ENCODE measurements at regions not wholly inside any gene's neighbourhood (a gene's known extent, or its start where the extent isn't known, plus 50 kb on each side); places are given as distances from the start of the nearest gene placed in this dataset.

DNA sequence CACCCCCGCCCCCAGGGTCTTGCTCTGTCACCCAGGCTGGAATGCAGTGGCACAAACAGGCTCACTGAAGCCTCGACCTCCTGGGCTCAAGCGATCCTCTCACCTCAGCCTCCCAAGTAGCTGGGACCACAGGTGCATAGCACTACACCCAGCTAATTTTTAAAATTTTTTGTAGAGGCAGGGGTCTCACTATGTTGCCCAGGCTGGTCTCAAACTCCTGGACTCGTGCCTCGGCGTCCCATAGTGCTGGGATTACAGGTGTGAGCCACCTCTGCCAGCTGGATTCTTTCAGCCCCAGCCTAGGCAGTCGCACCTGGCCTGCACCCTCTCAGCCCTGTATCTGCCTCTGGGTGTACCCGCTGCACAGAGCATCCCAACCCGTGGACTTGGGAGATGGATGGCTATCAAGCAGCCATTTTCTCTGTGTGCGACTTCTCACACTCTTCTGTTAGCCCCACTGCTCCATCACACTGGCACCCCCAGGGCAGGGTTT, 166.4 kb upstream of the HAAO start:
- Histone ChIP-seq H3K4me3 (no peak overlapping the region), H3K4me1 (ENCODE audit: low read depth) (peaks cover 20% of the 10 kb centered on the region), H3K9me3 (no peaks in the 10 kb centered on the region), H3K36me3 (ENCODE audit: low read depth) (no peaks in the 10 kb centered on the region)
- intact Hi-C loops (cut with DNase I, micrococcal nuclease), result no loop called here
- no peak for ATAC-seq
- no peak for TF ChIP-seq CTCF (IDR thresholded peaks at IDR 0.05)
- DNase-seq, result peak in 1 of 3 donors; percentile 19

GRCh38 chr2:42957861-42958301, 165.5 kb upstream of the HAAO start:
- Histone ChIP-seq H3K36me3 (ENCODE audit: low read depth) (no peaks in the 10 kb centered on the region), H3K4me1 (ENCODE audit: low read depth) (peaks cover 24% of the 10 kb centered on the region), H3K9me3 (no peaks in the 10 kb centered on the region), H3K4me3 (no peak overlapping the region)
- ATAC-seq (no peak), DNase-seq (no peak)
- intact Hi-C loops (cut with DNase I, micrococcal nuclease), result no loop called here
- no peak for TF ChIP-seq CTCF (IDR thresholded peaks at IDR 0.05)

GRCh38 chr2:42957109-42957860, 164.9 kb upstream of the HAAO start:
- ATAC-seq (peak; percentile 80), DNase-seq (peak in 1 of 3 donors; percentile 55)
- H3K36me3 ChIP-seq (ENCODE audit: low read depth), result no peaks in the 10 kb centered on the region
- TF ChIP-seq CTCF (IDR thresholded peaks at IDR 0.05), result no peak
- H3K4me1 ChIP-seq (ENCODE audit: low read depth), result peaks cover 21% of the 10 kb centered on the region
- no peaks in the 10 kb centered on the region for H3K9me3 ChIP-seq
- no peak overlapping the region for H3K4me3 ChIP-seq
- intact Hi-C loops (cut with DNase I, micrococcal nuclease), result no loop called here

DNA sequence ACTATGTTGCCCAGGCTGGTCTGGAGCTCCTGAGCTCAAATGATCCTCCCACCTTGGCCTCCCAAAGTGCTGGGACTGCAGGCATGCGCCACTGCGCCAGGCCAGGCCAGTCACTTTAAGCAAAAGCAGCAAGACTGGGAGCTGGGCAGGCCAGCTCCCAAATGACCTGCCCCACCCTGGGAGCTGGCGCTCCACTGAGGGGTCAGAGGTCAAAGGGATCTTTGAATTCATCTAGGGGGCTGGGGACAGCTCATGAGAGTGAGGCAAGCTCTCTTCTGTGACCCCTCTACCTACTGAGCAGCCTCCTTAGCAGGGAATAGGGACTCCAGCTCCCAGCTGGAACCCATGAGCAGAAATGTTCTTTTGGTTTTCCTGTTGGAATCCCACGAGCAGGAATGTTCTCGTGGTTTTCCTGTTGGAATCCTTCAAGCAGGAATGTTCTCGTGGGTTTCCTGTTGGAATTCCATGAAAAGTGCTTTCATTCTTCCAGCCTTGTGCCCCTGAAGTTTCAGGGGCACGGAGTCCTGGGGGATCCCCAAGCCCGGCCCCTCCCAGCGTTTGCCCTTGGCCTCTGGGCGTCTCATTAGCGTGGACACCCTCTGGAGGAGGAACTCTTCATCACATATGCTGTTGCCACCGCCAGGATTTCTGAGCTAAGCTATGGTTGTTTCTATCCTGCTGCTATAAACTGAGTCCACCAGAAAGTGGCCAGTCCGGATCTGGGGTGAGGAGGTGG, 162.0 kb upstream of the HAAO start:
- intact Hi-C loops (cut with DNase I, micrococcal nuclease), result no loop called here
- Histone ChIP-seq H3K4me1 (ENCODE audit: low read depth) (peaks cover 18% of the 10 kb centered on the region), H3K4me3 (no peak overlapping the region), H3K9me3 (no peaks in the 10 kb centered on the region), H3K36me3 (ENCODE audit: low read depth) (no peaks in the 10 kb centered on the region)
- peak; percentile 10 for ATAC-seq
- DNase-seq, result peak in 1 of 3 donors; percentile 37
- TF ChIP-seq CTCF (IDR thresholded peaks at IDR 0.05), result no peak

DNA sequence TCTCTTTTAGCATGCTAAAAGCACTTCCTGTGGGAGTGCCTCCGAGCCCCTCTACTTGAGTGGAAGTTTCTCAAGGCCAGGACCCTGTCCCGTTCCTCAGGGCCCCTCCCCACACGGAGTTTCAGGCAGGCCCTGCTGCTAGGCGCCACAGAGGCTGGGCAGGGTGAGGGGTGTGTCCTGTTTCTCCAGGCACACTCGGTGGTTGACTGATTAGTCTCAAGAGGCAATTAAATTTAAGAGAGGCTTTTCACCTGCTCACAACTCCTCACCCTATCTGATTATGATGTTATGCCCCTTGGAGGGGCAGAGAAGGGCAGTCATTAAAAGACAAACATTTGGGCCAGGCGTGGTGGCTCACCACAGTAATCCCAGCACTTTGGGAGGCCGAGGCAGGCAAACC, 160.8 kb upstream of the HAAO start:
- no peak for TF ChIP-seq CTCF (IDR thresholded peaks at IDR 0.05)
- peak in 2 of 3 donors; percentile 57 to 62 for DNase-seq
- H3K4me1 ChIP-seq (ENCODE audit: low read depth), result peaks cover 18% of the 10 kb centered on the region

More for the DNA sequence above, 160.8 kb upstream of the HAAO start:
- peak; percentile 47 for ATAC-seq
- Histone ChIP-seq H3K9me3 (no peaks in the 10 kb centered on the region), H3K36me3 (ENCODE audit: low read depth) (no peaks in the 10 kb centered on the region), H3K4me3 (no peak overlapping the region)
- intact Hi-C loops (cut with DNase I, micrococcal nuclease), result no loop called here
